Activated T-cell treated with anti-CD3 and anti-CD28 coated beads, Interleukin-2, amount 50 U/mL, for 24 hours (primary cell): ENCODE measurements at regions not wholly inside any gene's neighbourhood (a gene's known extent, or its start where the extent isn't known, plus 50 kb on each side); places are given as distances from the start of the nearest gene placed in this dataset.

ENCODE experiments used
- DNase-seq: peaks from one replicate; pipeline ENCODE4 v3.0.0-alpha.2; 2020
- H3K27ac Mint-ChIP-seq: 2 replicates; pipeline ENCODE4 v1.8.0; 2020; ENCODE audit warnings: mild to moderate bottlenecking, mixed read lengths
- H3K27me3 Mint-ChIP-seq: 2 replicates; pipeline ENCODE4 v1.8.0; 2020; ENCODE audit warnings: mixed read lengths
- H3K36me3 Mint-ChIP-seq: 2 replicates; pipeline ENCODE4 v1.8.0; 2020; ENCODE audit warnings: low read depth, mixed read lengths
- H3K4me1 Mint-ChIP-seq: 2 replicates; pipeline ENCODE4 v1.8.0; 2020; ENCODE audit warnings: low read depth, mixed read lengths
- H3K4me3 Mint-ChIP-seq: 2 replicates; pipeline ENCODE4 v1.8.0; 2020; ENCODE audit warnings: mild to moderate bottlenecking, moderate library complexity, mixed read lengths
- H3K9me3 Mint-ChIP-seq: 2 replicates; pipeline ENCODE4 v1.8.0; 2020; ENCODE audit warnings: mixed read lengths

DNA sequence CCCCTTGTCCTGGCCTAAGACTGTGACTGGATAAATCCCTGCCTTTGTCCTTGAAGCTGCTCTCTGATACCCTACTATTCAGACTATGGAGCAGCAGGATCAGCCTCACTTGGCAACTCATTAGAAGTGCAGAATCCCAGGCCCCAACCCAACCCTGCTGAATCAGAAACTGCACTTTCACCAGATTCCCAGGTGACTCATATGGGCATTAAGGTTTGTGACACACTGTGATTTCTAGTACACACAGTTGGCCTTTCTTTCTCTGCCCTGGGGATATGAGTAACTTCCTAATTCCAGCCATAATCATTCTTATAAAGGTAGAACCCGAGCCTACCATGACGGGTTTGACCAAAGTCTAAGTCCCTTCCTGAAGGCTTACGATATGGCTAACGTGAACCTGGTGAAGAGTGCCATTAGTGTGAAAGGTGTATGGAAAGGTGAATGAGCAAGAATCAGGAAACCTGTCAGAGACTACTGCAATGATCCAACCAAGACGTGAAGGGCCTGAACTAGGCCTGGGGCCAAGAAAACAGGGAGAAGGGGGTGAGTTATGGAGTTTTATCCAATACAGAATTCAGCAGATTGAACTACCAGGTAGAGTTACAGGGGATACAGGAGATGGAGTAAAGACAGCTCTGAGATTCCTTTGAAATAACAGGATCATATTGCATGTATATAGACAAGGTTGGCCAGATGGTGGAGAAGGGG, 533.0 kb downstream of the BNC2 start:
- Mint-ChIP-seq H3K4me1 (no peaks in the 10 kb centered on the region), H3K9me3 (no peaks in the 10 kb centered on the region), H3K27me3 (no peaks in the 10 kb centered on the region), H3K36me3 (no peaks in the 10 kb centered on the region), H3K27ac (no peak overlapping the region), H3K4me3 (no peak overlapping the region)
- DNase-seq = no peak

DNA sequence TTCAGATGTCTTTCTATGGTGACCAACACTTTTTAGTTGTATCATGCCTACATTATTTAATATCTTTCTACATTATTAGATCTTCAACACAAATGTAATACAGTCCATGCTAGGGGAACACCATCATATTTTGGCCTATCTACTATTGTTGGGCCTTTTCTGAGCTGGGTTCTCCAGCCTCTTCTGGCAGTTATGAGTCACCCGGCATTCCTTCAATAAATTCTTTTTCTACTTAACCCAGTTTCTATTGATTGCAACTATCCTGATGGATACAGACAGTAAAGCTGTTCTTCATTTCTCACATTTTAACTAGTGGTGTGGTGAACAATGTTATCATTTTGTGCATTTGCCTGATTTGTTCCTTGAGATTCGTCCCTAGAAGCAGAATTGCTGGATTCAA, 529.3 kb downstream of the BNC2 start:
- Mint-ChIP-seq H3K36me3 (no peaks in the 10 kb centered on the region), H3K4me1 (no peaks in the 10 kb centered on the region), H3K4me3 (no peak overlapping the region), H3K27ac (no peak overlapping the region), H3K9me3 (no peaks in the 10 kb centered on the region), H3K27me3 (no peaks in the 10 kb centered on the region)
- DNase-seq = no peak

DNA sequence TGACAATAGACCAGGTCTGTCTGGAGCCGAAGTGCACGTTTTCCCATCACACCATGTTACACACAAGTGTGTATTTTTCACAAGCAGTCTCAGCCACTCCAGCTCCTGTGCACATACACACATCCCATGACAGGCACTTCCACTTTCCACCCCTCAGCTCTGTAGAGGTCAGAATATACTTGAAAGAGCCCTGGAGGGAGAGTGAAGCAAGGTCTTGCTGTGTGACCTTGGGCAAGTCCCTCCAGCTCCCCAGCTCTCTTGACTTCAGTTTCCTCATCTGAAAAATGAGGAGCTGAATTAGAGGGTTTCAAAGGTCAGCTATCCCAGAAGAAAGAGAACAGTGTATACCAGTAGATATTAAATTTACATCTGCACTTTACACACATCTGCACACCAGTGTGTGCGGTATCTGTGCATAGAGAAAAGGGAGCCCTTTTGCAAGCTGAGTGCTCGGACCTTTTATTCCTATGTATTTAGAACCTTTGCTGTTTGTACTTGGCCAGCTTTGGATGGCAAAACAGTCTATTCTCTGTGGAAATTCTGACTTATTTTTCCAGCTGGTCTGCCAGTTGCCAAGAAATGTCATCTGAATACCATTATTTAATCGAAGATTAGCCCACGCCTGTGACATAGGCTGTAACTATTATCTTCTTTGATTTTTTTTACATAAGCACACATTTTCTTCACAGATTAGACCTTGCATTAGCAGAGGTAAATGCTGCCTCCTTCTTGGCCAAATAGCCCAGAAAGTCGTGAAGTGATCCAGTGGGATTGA, 528.0 kb downstream of the BNC2 start:
- DNase-seq = no peak
- no peaks in the 10 kb centered on the region for H3K27me3 Mint-ChIP-seq
- H3K4me1 Mint-ChIP-seq = no peaks in the 10 kb centered on the region
- H3K27ac Mint-ChIP-seq = no peak overlapping the region
- H3K36me3 Mint-ChIP-seq = no peaks in the 10 kb centered on the region
- H3K9me3 Mint-ChIP-seq = no peaks in the 10 kb centered on the region
- H3K4me3 Mint-ChIP-seq = no peak overlapping the region

DNA sequence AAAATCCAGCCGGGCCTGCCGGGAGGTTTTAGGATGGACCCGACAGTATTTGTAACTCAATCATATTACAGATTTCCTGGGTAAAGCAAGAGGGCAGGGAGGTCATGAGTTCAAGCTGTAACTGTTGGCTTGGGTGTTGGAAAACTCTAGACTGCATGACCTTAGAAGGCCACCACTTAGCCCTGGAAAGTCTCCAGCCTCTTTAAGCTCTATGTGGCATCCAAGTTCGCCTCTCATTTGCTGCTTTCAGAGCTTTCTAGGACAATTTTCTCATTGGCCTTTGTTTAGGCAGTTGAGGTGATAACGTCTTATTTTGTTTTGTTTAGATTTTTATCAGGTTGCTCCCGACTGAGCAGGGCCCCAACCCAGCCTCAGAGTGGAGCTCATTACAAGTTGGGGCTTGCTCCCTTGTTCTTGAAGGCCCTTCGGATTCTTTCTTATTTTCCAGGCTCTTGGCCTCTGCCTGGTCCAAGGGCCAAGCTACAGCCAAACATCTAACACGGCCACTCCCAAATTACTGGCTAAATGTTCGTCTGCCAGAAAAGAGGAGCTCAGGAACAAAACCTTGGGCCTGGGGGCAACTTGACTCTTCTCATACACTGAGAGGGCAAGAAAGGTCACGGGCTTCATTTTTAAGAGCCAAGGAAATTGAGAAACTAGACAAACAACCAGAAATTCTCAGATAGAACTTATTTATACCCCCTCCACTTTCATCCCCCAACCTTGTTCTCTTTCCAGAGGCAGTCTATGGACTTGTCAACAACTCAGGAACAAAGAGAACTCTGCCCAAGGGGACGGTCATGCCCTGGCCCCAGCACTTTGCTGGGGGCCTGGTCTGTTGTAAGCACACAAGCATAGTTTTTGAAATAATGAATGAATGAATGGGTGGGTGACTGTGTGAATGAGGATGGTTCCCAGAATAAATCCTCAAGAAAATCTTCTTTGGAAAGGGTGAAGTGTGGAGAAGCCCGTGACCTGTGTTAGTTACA, 526.9 kb downstream of the BNC2 start:
- DNase-seq = no peak
- H3K9me3 Mint-ChIP-seq = no peaks in the 10 kb centered on the region
- no peak overlapping the region for H3K27ac Mint-ChIP-seq
- no peaks in the 10 kb centered on the region for H3K4me1 Mint-ChIP-seq
- no peaks in the 10 kb centered on the region for H3K36me3 Mint-ChIP-seq
- no peak overlapping the region for H3K4me3 Mint-ChIP-seq
- H3K27me3 Mint-ChIP-seq = no peaks in the 10 kb centered on the region

DNA sequence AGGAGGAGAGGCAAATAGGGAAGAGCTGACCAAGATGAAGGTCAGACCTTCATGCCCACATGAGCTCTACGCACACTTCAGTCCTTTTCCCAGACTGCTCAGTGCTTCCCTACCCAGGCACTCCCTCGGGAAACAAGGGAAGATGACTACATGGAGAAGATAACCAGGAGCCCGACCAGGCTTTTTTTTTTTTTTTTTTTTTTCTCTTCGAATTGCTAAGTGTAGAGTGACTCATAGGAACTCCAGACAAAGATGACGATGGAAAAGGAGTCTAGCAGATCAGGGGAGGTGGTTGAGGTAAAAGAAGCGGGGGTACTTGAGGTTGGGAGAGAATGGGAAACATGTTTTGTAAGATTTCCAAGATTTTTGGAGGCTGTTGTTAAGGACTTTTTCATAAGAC, 526.1 kb downstream of the BNC2 start:
- no peaks in the 10 kb centered on the region for H3K27me3 Mint-ChIP-seq
- no peak for DNase-seq
- H3K27ac Mint-ChIP-seq = no peak overlapping the region
- no peaks in the 10 kb centered on the region for H3K9me3 Mint-ChIP-seq
- H3K4me3 Mint-ChIP-seq = no peak overlapping the region
- no peaks in the 10 kb centered on the region for H3K4me1 Mint-ChIP-seq
- no peaks in the 10 kb centered on the region for H3K36me3 Mint-ChIP-seq

DNA sequence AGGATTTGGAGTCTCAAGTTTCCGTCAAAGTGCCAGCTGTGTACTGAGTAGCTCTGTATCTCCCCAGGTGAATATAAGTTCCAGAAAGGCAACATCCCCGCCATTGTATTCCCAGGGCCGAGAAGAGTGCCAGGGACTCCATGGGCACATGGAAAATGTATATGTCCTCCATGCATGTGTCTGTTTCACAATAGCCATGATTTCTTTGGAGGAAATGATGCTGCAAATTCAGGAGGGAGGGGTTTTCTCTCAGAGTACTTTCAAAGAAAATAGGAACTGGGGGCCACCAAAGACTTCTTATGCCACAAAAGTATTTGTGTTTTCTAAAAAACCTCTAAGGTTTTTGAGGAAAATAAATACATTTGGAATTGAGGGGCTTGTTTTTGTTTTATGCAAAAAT, 524.6 kb downstream of the BNC2 start:
- no peak for DNase-seq
- H3K4me1 Mint-ChIP-seq = no peaks in the 10 kb centered on the region
- no peak overlapping the region for H3K27ac Mint-ChIP-seq
- no peaks in the 10 kb centered on the region for H3K27me3 Mint-ChIP-seq
- H3K36me3 Mint-ChIP-seq = no peaks in the 10 kb centered on the region
- no peaks in the 10 kb centered on the region for H3K9me3 Mint-ChIP-seq
- no peak overlapping the region for H3K4me3 Mint-ChIP-seq

- H3K27ac Mint-ChIP-seq = no peak overlapping the region
- H3K4me3 Mint-ChIP-seq = no peak overlapping the region
- no peak for DNase-seq
- no peaks in the 10 kb centered on the region for H3K4me1 Mint-ChIP-seq
- no peaks in the 10 kb centered on the region for H3K36me3 Mint-ChIP-seq
- no peaks in the 10 kb centered on the region for H3K9me3 Mint-ChIP-seq
- no peaks in the 10 kb centered on the region for H3K27me3 Mint-ChIP-seq
Measured at GRCh38 chr9:16347886-16348285, 522.6 kb downstream of the BNC2 start.

GRCh38 chr9:16348531-16348930, 521.9 kb downstream of the BNC2 start:
- no peaks in the 10 kb centered on the region for H3K27me3 Mint-ChIP-seq
- H3K27ac Mint-ChIP-seq = no peak overlapping the region

GRCh38 chr9:16352251-16352650, 518.2 kb downstream of the BNC2 start:
- no peak for DNase-seq
- Mint-ChIP-seq H3K4me1 (no peaks in the 10 kb centered on the region), H3K27ac (no peak overlapping the region), H3K4me3 (no peak overlapping the region), H3K36me3 (no peaks in the 10 kb centered on the region), H3K9me3 (no peaks in the 10 kb centered on the region), H3K27me3 (no peaks in the 10 kb centered on the region)

More at GRCh38 chr9:16348531-16348930, 521.9 kb downstream of the BNC2 start:
- DNase-seq = no peak
- H3K9me3 Mint-ChIP-seq = no peaks in the 10 kb centered on the region
- H3K36me3 Mint-ChIP-seq = no peaks in the 10 kb centered on the region
- no peaks in the 10 kb centered on the region for H3K4me1 Mint-ChIP-seq
- H3K4me3 Mint-ChIP-seq = no peak overlapping the region

DNA sequence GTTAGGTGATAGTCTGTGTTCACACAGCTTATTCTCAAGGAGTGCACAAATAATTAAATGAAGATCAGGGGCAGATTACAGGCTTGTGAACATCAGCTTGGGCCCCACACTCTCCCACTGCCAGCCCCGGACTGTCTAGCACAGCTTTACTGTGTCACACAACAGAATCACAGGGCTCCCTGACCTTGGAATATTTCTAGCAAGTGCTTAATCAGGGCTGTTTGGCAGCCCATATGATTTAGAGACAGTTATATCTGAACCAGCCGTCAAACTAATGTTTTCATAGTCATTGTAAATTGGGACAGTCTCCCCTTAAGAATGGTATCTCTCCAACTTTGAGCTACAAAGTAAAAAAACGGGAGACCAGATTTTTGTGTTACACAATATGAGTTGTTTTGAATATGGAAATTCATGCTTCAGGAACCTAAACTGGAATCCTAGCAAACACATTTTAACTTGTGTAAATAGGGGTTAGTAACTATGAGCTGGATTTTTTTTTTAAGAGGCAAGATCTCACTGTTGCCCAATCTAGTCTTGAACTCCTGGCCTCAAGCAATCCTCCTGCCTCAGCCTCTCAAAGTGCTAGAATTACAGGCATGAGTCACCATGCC, 517.6 kb downstream of the BNC2 start:
- H3K27ac Mint-ChIP-seq = no peak overlapping the region
- H3K36me3 Mint-ChIP-seq = no peaks in the 10 kb centered on the region
- no peaks in the 10 kb centered on the region for H3K27me3 Mint-ChIP-seq
- no peaks in the 10 kb centered on the region for H3K9me3 Mint-ChIP-seq
- no peak for DNase-seq
- H3K4me3 Mint-ChIP-seq = no peak overlapping the region
- H3K4me1 Mint-ChIP-seq = no peaks in the 10 kb centered on the region

DNA sequence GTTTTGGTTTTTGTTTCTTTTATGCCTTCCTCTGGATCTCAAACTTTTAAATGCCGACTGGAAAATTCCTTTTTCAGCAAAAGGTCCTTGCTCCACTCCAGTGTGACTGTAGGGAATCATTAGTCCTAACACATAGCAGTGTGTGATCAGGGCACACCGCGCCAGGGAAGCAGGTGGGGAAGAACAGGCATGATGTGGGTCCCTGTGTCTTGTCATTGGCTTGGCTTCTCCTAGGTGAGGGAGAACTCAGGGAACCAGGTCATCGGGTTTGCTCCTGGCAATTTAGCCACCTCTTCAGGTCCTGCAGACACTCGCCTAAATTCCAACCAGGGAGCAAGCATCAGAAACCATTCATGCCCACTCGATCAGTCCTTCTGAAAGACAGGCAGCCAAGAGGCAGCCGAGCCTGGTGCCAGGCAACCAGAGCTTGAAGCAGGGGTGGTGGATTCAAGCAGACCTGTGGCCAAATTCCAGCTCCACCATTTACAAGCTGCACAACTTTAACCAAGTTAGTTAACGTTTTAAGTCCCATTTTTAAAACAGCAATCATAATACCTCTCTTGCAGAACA, 514.2 kb downstream of the BNC2 start:
- H3K36me3 Mint-ChIP-seq = no peaks in the 10 kb centered on the region
- no peak overlapping the region for H3K27ac Mint-ChIP-seq
- no peaks in the 10 kb centered on the region for H3K27me3 Mint-ChIP-seq
- H3K4me1 Mint-ChIP-seq = no peaks in the 10 kb centered on the region
- H3K9me3 Mint-ChIP-seq = no peaks in the 10 kb centered on the region
- H3K4me3 Mint-ChIP-seq = no peak overlapping the region
- no peak for DNase-seq

DNA sequence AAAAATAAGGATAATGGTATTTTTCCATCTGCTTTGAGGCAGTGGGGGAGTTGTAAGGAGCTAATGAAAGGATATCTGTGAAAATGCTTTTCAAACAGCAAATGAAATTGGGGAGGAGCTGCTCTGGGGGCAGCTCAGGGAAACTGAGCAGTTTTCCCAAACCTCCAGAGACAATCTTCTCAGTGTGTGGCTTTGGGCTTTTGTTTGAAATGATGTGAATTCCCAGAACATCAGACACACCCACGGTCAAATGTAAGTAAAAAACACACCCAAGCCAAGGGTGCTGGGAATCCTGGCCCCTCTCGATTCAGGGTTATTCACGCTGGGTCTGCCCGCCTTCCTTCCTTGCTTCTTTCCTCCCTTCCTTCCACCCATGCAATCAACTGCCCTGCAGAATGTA, 512.6 kb downstream of the BNC2 start:
- H3K27ac Mint-ChIP-seq = no peak overlapping the region
- H3K36me3 Mint-ChIP-seq = no peaks in the 10 kb centered on the region
- DNase-seq = no peak
- H3K4me3 Mint-ChIP-seq = no peak overlapping the region
- H3K4me1 Mint-ChIP-seq = no peaks in the 10 kb centered on the region
- no peaks in the 10 kb centered on the region for H3K27me3 Mint-ChIP-seq
- H3K9me3 Mint-ChIP-seq = no peaks in the 10 kb centered on the region

GRCh38 chr9:16358751-16359150, 511.7 kb downstream of the BNC2 start:
- H3K9me3 Mint-ChIP-seq = no peaks in the 10 kb centered on the region
- no peaks in the 10 kb centered on the region for H3K4me1 Mint-ChIP-seq
- H3K27ac Mint-ChIP-seq = no peak overlapping the region
- H3K36me3 Mint-ChIP-seq = no peaks in the 10 kb centered on the region
- no peak for DNase-seq
- H3K4me3 Mint-ChIP-seq = no peak overlapping the region
- H3K27me3 Mint-ChIP-seq = no peaks in the 10 kb centered on the region
